GM18498 (cell line): ENCODE measurements at regions not wholly inside any gene's neighbourhood (a gene's known extent, or its start where the extent isn't known, plus 50 kb on each side); places are given as distances from the start of the nearest gene placed in this dataset.

ENCODE experiments used
- ATAC-seq: cut with Tn5 transposase; IDR thresholded peaks from one replicate; pipeline ENCODE4 v1.9.1; 2021; ENCODE audit warnings: mild to moderate bottlenecking, moderate library complexity; ENCODE audit not compliant: unreplicated experiment

- no peak for ATAC-seq
Measured at GRCh38 chr22:22743128-22743760, 98.8 kb downstream of the GGTLC2 start.

GRCh38 chr22:22744412-22745224 is 100.2 kb downstream of the GGTLC2 start:
- no peak for ATAC-seq

GRCh38 chr22:22745225-22746060 is 101.0 kb downstream of the GGTLC2 start:
- no peak for ATAC-seq

GRCh38 chr22:22746061-22746962 is 101.9 kb downstream of the GGTLC2 start:
- ATAC-seq = no peak

- peak; percentile 67 for ATAC-seq
Measured at GRCh38 chr22:22746963-22747933, 102.8 kb downstream of the GGTLC2 start.

GRCh38 chr22:22748297-22748743 is 103.9 kb downstream of the GGTLC2 start:
- ATAC-seq = no peak

GRCh38 chr22:22748756-22749155 is 104.3 kb downstream of the GGTLC2 start:
- no peak for ATAC-seq

- ATAC-seq = no peak
Measured at GRCh38 chr22:22749167-22749758, 104.8 kb downstream of the GGTLC2 start.

GRCh38 chr22:22750335-22751042 is 106.1 kb downstream of the GGTLC2 start:
- no peak for ATAC-seq

- no peak for ATAC-seq
Measured at GRCh38 chr22:22751043-22751603, 106.7 kb downstream of the GGTLC2 start.

- ATAC-seq = no peak
Measured at GRCh38 chr22:22752199-22752555, 107.8 kb downstream of the GGTLC2 start.

- ATAC-seq = no peak
Measured at GRCh38 chr22:22752556-22753477, 108.4 kb downstream of the GGTLC2 start.

- ATAC-seq = no peak
Measured at GRCh38 chr22:22753526-22754267, 109.3 kb downstream of the GGTLC2 start.

GRCh38 chr22:22754268-22754657 is 109.8 kb downstream of the GGTLC2 start:
- ATAC-seq = no peak

- no peak for ATAC-seq
Measured at GRCh38 chr22:22754961-22755777, 110.8 kb downstream of the GGTLC2 start.

GRCh38 chr22:22755778-22756100 is 111.3 kb downstream of the GGTLC2 start:
- ATAC-seq = no peak
